Lower leg skin (tissue), 4 donors: ENCODE measurements at regions not wholly inside any gene's neighbourhood (a gene's known extent, or its start where the extent isn't known, plus 50 kb on each side); places are given as distances from the start of the nearest gene placed in this dataset.

Experiments
- DNase-seq, 2 donors: peaks; one replicate each; pipeline ENCODE4 v3.0.0-alpha.2; 2019; ENCODE audit warnings: low spot score in 2 of 2
- H3K4me3 ChIP-seq: fragments of 200-600 bp; sonication (generic); 2 replicates; pipeline ENCODE4 v1.5.1; 2017; ENCODE audit warnings: mild to moderate bottlenecking, low read depth; ENCODE audit not compliant: poor library complexity, severe bottlenecking
- POLR2A ChIP-seq, 2 donors: fragments of 450-650 bp; IDR thresholded peaks; one replicate each; pipeline ENCODE4 v1.6.1; 2016 to 2017; ENCODE audit warnings: antibody characterized with exemption in 2 of 2, mild to moderate bottlenecking in 1 of 2, moderate library complexity in 1 of 2
- WGBS, 2 donors: methylation state at CpG; one replicate each; pipeline ENCODE4 v1.1.5; 2018; 5-methylcytosine and 5-hydroxymethylcytosine counted together
- intact Hi-C: fragments of 100-400 bp; cut with DNase I; formaldehyde crosslinking; loops from one replicate; pipeline ENCODE4 v1.15.0; 2023; ENCODE audit warnings: low total_unique reads
- TF ChIP-seq, protein P1 (sequence below), 3 donors: fragments of 450-650 bp; IDR thresholded peaks; one replicate each; pipeline ENCODE4 v1.5.1; 2016; ENCODE audit warnings: antibody characterized with exemption in 3 of 3, mild to moderate bottlenecking in 3 of 3, moderate library complexity in 2 of 3

DNA sequence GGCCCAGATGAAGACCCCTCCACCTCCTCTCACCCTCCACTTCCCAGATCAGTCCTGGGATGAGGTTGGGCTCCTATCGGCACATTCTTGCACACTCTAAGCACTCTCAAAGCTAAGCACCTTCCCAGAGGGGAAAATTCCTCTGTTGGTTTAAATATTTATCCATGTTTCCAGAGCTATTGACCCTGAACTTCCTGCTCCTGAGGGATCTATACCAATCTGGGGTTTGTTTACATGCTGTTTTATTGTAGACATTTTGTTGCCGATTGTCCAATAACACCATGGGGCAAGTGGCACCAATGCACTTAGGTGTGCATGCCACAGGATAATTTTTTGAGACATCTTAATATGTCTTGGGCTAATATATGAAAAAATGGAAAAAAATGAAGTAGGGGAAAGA, 476.2 kb downstream of the SLC4A3 start:
- no peak for DNase-seq
- WGBS, 2 donors: 94% methylated on average over 2 of the region's 2 CpGs
- H3K4me3 ChIP-seq: no peak overlapping the region
- intact Hi-C loops: no loop called here
- TF ChIP-seq POLR2A (IDR thresholded peaks at IDR 0.05): no peak
- TF ChIP-seq, protein P1, sequence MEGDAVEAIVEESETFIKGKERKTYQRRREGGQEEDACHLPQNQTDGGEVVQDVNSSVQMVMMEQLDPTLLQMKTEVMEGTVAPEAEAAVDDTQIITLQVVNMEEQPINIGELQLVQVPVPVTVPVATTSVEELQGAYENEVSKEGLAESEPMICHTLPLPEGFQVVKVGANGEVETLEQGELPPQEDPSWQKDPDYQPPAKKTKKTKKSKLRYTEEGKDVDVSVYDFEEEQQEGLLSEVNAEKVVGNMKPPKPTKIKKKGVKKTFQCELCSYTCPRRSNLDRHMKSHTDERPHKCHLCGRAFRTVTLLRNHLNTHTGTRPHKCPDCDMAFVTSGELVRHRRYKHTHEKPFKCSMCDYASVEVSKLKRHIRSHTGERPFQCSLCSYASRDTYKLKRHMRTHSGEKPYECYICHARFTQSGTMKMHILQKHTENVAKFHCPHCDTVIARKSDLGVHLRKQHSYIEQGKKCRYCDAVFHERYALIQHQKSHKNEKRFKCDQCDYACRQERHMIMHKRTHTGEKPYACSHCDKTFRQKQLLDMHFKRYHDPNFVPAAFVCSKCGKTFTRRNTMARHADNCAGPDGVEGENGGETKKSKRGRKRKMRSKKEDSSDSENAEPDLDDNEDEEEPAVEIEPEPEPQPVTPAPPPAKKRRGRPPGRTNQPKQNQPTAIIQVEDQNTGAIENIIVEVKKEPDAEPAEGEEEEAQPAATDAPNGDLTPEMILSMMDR (IDR thresholded peaks at IDR 0.05): no peak

DNA sequence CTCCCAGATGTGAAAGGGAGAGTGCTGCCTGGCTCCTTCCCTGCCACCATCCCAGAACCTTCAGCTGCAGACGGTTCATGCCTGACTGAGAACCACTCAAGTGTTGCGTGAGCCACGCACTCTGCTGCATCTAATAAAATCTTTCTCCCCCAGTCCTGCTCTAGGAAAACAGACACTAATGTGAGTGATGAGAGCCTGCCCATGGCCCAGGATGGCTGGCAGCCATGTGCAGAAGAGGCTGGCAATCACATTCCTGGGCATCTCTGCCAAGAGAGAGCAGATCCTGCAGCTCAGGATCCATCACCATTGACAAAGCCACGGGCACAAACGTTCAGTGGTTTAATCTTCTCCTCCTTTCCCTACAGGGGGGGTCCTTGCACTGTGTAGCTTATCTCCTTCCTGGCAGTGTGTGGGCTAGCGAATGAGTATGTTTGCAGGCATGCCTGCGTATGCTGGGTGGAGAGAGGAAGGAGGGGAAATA, 477.5 kb downstream of the SLC4A3 start:
- H3K4me3 ChIP-seq: no peak overlapping the region
- no peak for DNase-seq
- WGBS, 2 donors: 40 to 43% methylated on average over 7 of the region's 7 CpGs
- intact Hi-C loops: no loop called here
- TF ChIP-seq, protein P1 (IDR thresholded peaks at IDR 0.05): no peak
- no peak for TF ChIP-seq POLR2A (IDR thresholded peaks at IDR 0.05)

DNA sequence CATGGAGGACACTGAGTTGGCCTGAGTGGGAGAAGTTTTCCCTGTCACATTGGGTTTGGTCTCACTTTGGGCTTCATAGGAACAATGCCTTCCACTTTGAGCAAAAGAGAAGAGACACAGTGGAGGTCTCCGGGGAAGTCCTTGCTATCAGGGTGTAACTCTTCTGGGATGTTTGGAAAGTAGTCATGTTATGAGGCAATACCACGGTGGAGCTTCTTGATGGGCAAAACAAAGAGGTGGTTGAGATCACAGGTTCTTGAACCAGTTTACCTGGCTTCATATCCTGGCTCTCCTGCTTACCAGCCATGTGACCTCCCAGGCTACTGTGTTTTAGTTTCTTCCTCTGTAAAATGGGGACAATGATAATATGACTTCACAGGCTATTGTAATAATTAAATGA, 478.6 kb downstream of the SLC4A3 start:
- 58 to 65% methylated on average over 2 of the region's 2 CpGs for WGBS, 2 donors
- no peak for TF ChIP-seq POLR2A (IDR thresholded peaks at IDR 0.05)
- TF ChIP-seq, protein P1 (IDR thresholded peaks at IDR 0.05): no peak
- H3K4me3 ChIP-seq: no peak overlapping the region
- intact Hi-C loops: no loop called here
- no peak for DNase-seq

DNA sequence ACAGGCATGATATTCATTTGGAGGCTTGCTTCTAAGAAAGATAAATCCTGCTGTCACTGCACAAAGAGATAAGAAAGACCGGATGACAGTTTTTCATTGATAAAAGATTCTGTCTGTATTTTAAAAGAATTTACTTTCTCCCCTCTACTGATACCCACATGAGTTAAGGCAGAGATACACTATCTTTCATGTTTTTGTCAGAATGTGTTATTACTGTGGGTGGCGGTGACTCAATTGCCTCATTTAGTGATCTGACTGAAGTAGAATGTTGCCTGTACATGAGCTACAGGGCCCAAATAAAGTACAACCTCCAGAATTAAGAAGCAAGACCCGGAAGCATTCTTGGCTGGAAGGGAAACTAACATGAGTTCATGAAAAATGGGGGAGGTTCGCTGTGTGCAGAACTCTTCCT, 480.0 kb downstream of the SLC4A3 start:
- TF ChIP-seq, protein P1 (IDR thresholded peaks at IDR 0.05): no peak
- TF ChIP-seq POLR2A (IDR thresholded peaks at IDR 0.05): no peak
- H3K4me3 ChIP-seq: no peak overlapping the region
- DNase-seq: no peak
- intact Hi-C loops: no loop called here
- WGBS, 2 donors: 87 to 90% methylated on average over 4 of the region's 4 CpGs

DNA sequence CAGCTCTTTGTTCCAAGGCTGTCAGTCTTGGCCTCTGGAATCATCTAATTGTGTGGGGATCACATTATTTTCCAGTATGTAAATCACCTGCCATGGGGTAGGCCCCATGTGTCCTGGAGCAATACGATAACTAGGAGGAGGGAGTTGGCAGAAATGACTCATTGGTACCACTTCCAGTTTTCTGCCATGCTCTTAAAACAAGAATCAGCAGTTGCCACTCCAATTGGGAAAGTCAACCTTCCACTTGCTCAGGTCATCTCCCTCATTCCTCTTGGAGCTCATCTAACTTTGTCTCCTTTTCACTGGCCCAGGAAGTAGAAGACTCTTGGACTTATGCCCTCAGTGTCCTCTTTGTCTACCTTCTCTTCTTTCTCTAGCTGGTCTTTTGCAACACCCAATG, 487.0 kb downstream of the SLC4A3 start:
- TF ChIP-seq, protein P1 (IDR thresholded peaks at IDR 0.05): no peak
- intact Hi-C loops: no loop called here
- WGBS, 2 donors: 73 to 78% methylated on average over 1 of the region's 1 CpG
- H3K4me3 ChIP-seq: no peak overlapping the region
- DNase-seq: no peak

DNA sequence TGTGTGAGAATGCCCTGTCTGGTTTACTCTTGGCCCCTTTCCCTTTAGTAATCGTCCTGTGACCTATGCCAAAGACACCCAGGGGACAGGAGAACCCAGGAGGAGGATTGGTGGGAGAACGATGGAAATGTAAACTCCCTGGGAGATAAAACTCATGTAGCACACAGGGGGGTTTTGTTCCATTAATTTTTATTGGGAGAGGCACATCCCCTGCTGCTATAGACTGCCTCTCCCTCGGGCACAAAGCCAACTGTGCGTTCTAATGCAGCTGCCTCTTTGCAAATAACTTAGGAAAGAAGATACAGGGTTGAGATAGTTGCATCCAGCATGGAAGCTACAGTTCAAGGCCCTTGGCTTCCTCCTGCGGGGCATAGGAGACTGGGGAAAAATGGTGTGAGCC, 489.6 kb downstream of the SLC4A3 start:
- 57 to 61% methylated on average over 5 of the region's 5 CpGs for WGBS, 2 donors
- TF ChIP-seq, protein P1 (IDR thresholded peaks at IDR 0.05): no peak
- TF ChIP-seq POLR2A (IDR thresholded peaks at IDR 0.05): no peak
- intact Hi-C loops: no loop called here

More for the DNA sequence above, 489.6 kb downstream of the SLC4A3 start:
- no peak for DNase-seq
- no peak overlapping the region for H3K4me3 ChIP-seq
